H9 (cell line): ENCODE measurements at regions not wholly inside any gene's neighbourhood (a gene's known extent, or its start where the extent isn't known, plus 50 kb on each side); places are given as distances from the start of the nearest gene placed in this dataset.

Source experiments
- DNase-seq: peaks from one replicate; pipeline ENCODE4 v3.0.0-alpha.2; 2017
- H2AFZ ChIP-seq: one replicate; pipeline ENCODE4 v1.6.1; 2013; ENCODE audit warnings: mild to moderate bottlenecking, low read length, control low read depth, moderate library complexity
- H2AK5ac ChIP-seq: 2 replicates; pipeline ENCODE4 v1.6.1; 2013; ENCODE audit warnings: low read length, control low read depth, mixed read lengths; ENCODE audit not compliant: insufficient read length
- H2BK120ac ChIP-seq: one replicate; pipeline ENCODE4 v1.6.1; 2013; ENCODE audit warnings: low read depth, mild to moderate bottlenecking, low read length, control low read depth, inconsistent platforms; ENCODE audit not compliant: poor library complexity, severe bottlenecking
- H2BK12ac ChIP-seq: 2 replicates; pipeline ENCODE4 v1.6.1; 2013; ENCODE audit warnings: low read length, control low read depth, mixed read lengths, low read depth; ENCODE audit not compliant: insufficient read length
- H2BK15ac ChIP-seq: 2 replicates; pipeline ENCODE4 v1.6.1; 2013; ENCODE audit warnings: low read depth, low read length, control low read depth
- H2BK20ac ChIP-seq: one replicate; pipeline ENCODE4 v1.6.1; 2013; ENCODE audit warnings: low read depth, mild to moderate bottlenecking, low read length, control low read depth, inconsistent platforms; ENCODE audit not compliant: poor library complexity, severe bottlenecking
- H2BK5ac ChIP-seq: 2 replicates; pipeline ENCODE4 v1.6.1; 2013; ENCODE audit warnings: low read length, control low read depth, mixed read lengths; ENCODE audit not compliant: insufficient read length
- H3K14ac ChIP-seq: 2 replicates; pipeline ENCODE4 v1.6.1; 2013; ENCODE audit warnings: low read length, control low read depth; ENCODE audit not compliant: insufficient read depth
- H3K18ac ChIP-seq: 2 replicates; pipeline ENCODE4 v1.6.1; 2013; ENCODE audit warnings: low read depth, mild to moderate bottlenecking, mixed read lengths, low read length, control low read depth; ENCODE audit not compliant: insufficient read length
- H3K23ac ChIP-seq: 2 replicates; pipeline ENCODE4 v1.6.1; 2013; ENCODE audit warnings: low read length, control low read depth, mixed read lengths, low read depth; ENCODE audit not compliant: insufficient read length
- H3K23me2 ChIP-seq: 2 replicates; pipeline ENCODE4 v1.6.1; 2013; ENCODE audit warnings: low read depth, mild to moderate bottlenecking, mixed read lengths, low read length, control low read depth; ENCODE audit not compliant: insufficient read length, poor library complexity, severe bottlenecking
- H3K27ac ChIP-seq: 2 replicates; pipeline ENCODE4 v1.5.1; 2013; ENCODE audit warnings: low read length, control low read depth, mixed read lengths, low read depth; ENCODE audit not compliant: insufficient read length
- H3K27me3 ChIP-seq: 2 replicates; pipeline ENCODE4 v1.6.1; 2013; ENCODE audit warnings: low read length, control low read depth, inconsistent platforms; ENCODE audit not compliant: insufficient read depth
- H3K4ac ChIP-seq: 2 replicates; pipeline ENCODE4 v1.6.1; 2013; ENCODE audit warnings: low read depth, mild to moderate bottlenecking, control low read depth, inconsistent platforms, low read length, moderate library complexity
- H3K4me1 ChIP-seq: 2 replicates; pipeline ENCODE4 v1.6.1; 2013; ENCODE audit warnings: low read length, control low read depth, inconsistent platforms; ENCODE audit not compliant: insufficient read depth
- H3K4me2 ChIP-seq: 2 replicates; pipeline ENCODE4 v1.6.1; 2013; ENCODE audit warnings: low read length, control low read depth, mixed read lengths; ENCODE audit not compliant: insufficient read length, insufficient read depth
- H3K56ac ChIP-seq: 2 replicates; pipeline ENCODE4 v1.6.1; 2013; ENCODE audit warnings: low read depth, mild to moderate bottlenecking, mixed read lengths, low read length, control low read depth; ENCODE audit not compliant: insufficient read length
- H3K79me1 ChIP-seq: 2 replicates; pipeline ENCODE4 v1.6.1; 2013; ENCODE audit warnings: low read depth, mild to moderate bottlenecking, moderate library complexity, low read length, control low read depth, inconsistent platforms; ENCODE audit not compliant: insufficient read depth, poor library complexity, severe bottlenecking
- H3K79me2 ChIP-seq: 2 replicates; pipeline ENCODE4 v1.6.1; 2013; ENCODE audit warnings: low read length, control low read depth, inconsistent platforms; ENCODE audit not compliant: insufficient read depth
- H3K9ac ChIP-seq: 2 replicates; pipeline ENCODE4 v1.6.1; 2013; ENCODE audit warnings: low read length, control low read depth, mixed read lengths; ENCODE audit not compliant: insufficient read length; ENCODE audit errors: extremely low read depth
- H3K9me3 ChIP-seq: one replicate; pipeline ENCODE4 v1.6.1; 2013; ENCODE audit warnings: low read depth, low read length, inconsistent platforms; ENCODE audit not compliant: control insufficient read depth
- H3T11ph ChIP-seq: one replicate; pipeline ENCODE4 v1.6.1; 2013; ENCODE audit warnings: mild to moderate bottlenecking, low read length, control low read depth, inconsistent platforms
- H4K20me1 ChIP-seq: one replicate; pipeline ENCODE4 v1.6.1; 2013; ENCODE audit not compliant: control insufficient read depth, insufficient read length, insufficient read depth
- H4K5ac ChIP-seq: 2 replicates; pipeline ENCODE4 v1.6.1; 2013; ENCODE audit warnings: low read depth, mild to moderate bottlenecking, mixed read lengths, low read length, control low read depth; ENCODE audit not compliant: insufficient read length
- H4K8ac ChIP-seq: replicated peaks from 2 replicates; pipeline ENCODE4 v1.6.1; 2013; ENCODE audit warnings: low read length, control low read depth, mixed read lengths, low read depth; ENCODE audit not compliant: insufficient read length
- H4K91ac ChIP-seq: 2 replicates; pipeline ENCODE4 v1.6.1; 2013; ENCODE audit warnings: low read depth, mild to moderate bottlenecking, moderate library complexity, mixed read lengths, low read length, control low read depth; ENCODE audit not compliant: insufficient read length
- H3K27ac Mint-ChIP-seq, 3 experiments: 2 replicates in 2 of 3; 3 replicates in 1 of 3; pipeline ENCODE4 v1.8.0; 2020 to 2021; ENCODE audit warnings: mixed read lengths in 3 of 3, mild to moderate bottlenecking in 1 of 3, moderate library complexity in 1 of 3
- H3K27me3 Mint-ChIP-seq: 2 replicates; pipeline ENCODE4 v1.8.0; 2021; ENCODE audit warnings: low read depth, mild to moderate bottlenecking, moderate library complexity, mixed read lengths
- H3K36me3 Mint-ChIP-seq, 3 experiments: 2 replicates in 2 of 3; 3 replicates in 1 of 3; pipeline ENCODE4 v1.8.0; 2020 to 2021; ENCODE audit warnings: low read depth in 3 of 3, mixed read lengths in 3 of 3; ENCODE audit not compliant: insufficient read depth in 1 of 3
- H3K4me1 Mint-ChIP-seq, 2 experiments: 2 replicates each; pipeline ENCODE4 v1.8.0; 2020; ENCODE audit warnings: mixed read lengths in 2 of 2
- H3K4me3 Mint-ChIP-seq, 2 experiments: 2 replicates in 1 of 2; 3 replicates in 1 of 2; pipeline ENCODE4 v1.8.0; 2020 to 2021; ENCODE audit warnings: mild to moderate bottlenecking in 2 of 2, mixed read lengths in 2 of 2, moderate library complexity in 1 of 2
- H3K9me3 Mint-ChIP-seq, 2 experiments: 2 replicates in 1 of 2; 3 replicates in 1 of 2; pipeline ENCODE4 v1.8.0; 2020; ENCODE audit warnings: mild to moderate bottlenecking in 2 of 2, mixed read lengths in 2 of 2, moderate library complexity in 1 of 2
- WGBS: extraction: QIAGEN DNeasy Blood & Tissue Kit; methylation state at CpG from one replicate; pipeline ENCODE4 v1.1.7; 2013; ENCODE audit warnings: missing lambda C conversion rate, low lambda C conversion rate, mixed read lengths; ENCODE audit not compliant: insufficient read length; ENCODE audit errors: extremely low coverage; 5-methylcytosine and 5-hydroxymethylcytosine counted together
- TF ChIP-seq, protein P1 (sequence below): fragments of 200-600 bp; sonication (generic); conservative IDR thresholded peaks from 3 replicates; pipeline ENCODE4 v1.8.0; 2021; ENCODE audit warnings: antibody characterized with exemption, mild to moderate bottlenecking

DNA sequence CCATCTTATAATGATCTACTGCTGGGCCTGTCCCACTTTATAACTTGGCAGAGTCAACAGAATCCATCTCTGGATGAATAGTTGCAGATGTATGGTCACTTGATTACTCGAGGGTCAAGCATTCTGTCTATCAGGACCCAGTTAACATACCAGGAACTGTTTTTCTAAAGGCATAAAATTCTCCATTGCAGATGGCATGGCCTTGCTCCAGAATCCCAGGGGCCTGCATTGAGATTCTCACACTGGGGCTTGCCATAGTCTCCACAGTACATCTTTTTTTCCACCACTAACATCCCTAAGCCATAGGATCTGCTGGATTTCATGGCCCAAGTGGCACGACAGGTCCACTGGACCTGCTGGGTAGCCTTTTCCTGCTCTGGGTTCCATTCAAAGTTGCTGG, 68.5 kb upstream of the CACNA1D start:
- Histone ChIP-seq H4K91ac (no peak overlapping the region), H3K14ac (no peak overlapping the region), H3K79me1 (no peaks in the 10 kb centered on the region), H3K18ac (no peak overlapping the region), H2AK5ac (no peak overlapping the region), H3K56ac (no peak overlapping the region), H3K4me2 (no peak overlapping the region), H3K79me2 (no peaks in the 10 kb centered on the region), H3K4me1 (no peaks in the 10 kb centered on the region), H3K9ac (no peak overlapping the region), H3K27ac (no peak overlapping the region), H3K23ac (no peak overlapping the region), H2BK15ac (no peak overlapping the region), H2AFZ (no peak overlapping the region), H4K8ac (no peak overlapping the region), H3K27me3 (no peaks in the 10 kb centered on the region), H4K5ac (no peak overlapping the region), H3K4ac (no peak overlapping the region), H3T11ph (no peak overlapping the region), H4K20me1 (no peaks in the 10 kb centered on the region), H3K23me2 (no peaks in the 10 kb centered on the region), H2BK20ac (no peak overlapping the region), H3K9me3 (no peaks in the 10 kb centered on the region), H2BK5ac (no peak overlapping the region), H2BK120ac (no peak overlapping the region), H2BK12ac (no peak overlapping the region)
- Mint-ChIP-seq H3K4me3 (no peak overlapping the region), H3K36me3 (no peaks in the 10 kb centered on the region), H3K4me1 (no peaks in the 10 kb centered on the region), H3K27ac (no peak overlapping the region), H3K27me3 (peaks cover 8% of the 10 kb centered on the region), H3K9me3 (no peaks in the 10 kb centered on the region; a peak in 1 of 5 replicates)
- TF ChIP-seq, protein P1, sequence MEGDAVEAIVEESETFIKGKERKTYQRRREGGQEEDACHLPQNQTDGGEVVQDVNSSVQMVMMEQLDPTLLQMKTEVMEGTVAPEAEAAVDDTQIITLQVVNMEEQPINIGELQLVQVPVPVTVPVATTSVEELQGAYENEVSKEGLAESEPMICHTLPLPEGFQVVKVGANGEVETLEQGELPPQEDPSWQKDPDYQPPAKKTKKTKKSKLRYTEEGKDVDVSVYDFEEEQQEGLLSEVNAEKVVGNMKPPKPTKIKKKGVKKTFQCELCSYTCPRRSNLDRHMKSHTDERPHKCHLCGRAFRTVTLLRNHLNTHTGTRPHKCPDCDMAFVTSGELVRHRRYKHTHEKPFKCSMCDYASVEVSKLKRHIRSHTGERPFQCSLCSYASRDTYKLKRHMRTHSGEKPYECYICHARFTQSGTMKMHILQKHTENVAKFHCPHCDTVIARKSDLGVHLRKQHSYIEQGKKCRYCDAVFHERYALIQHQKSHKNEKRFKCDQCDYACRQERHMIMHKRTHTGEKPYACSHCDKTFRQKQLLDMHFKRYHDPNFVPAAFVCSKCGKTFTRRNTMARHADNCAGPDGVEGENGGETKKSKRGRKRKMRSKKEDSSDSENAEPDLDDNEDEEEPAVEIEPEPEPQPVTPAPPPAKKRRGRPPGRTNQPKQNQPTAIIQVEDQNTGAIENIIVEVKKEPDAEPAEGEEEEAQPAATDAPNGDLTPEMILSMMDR = no peak
- no peak for DNase-seq
- no CpG with 5 or more reads among the region's 2 CpGs for WGBS
